Cardiac fibroblast (primary cell): ENCODE measurements at regions not wholly inside any gene's neighbourhood (a gene's known extent, or its start where the extent isn't known, plus 50 kb on each side); places are given as distances from the start of the nearest gene placed in this dataset.
"Not testable (repeated sequence)": the region's sequence is repeated elsewhere in the genome, so short reads cannot be mapped to it uniquely, and the experiment has no call there.

ENCODE experiments used
- DNase-seq, 2 donors: peaks; one replicate each; pipeline versions ENCODE4 v3.0.0 to v3.0.0-alpha.2; 2010; ENCODE audit warnings: low read depth in 2 of 2
- H3K4me3 ChIP-seq, 2 donors: replicated peaks in 1 of 2; 1 replicate in 1 of 2; 2 replicates in 1 of 2; pipeline ENCODE4 v1.5.1; 2011; ENCODE audit warnings: low read depth in 2 of 2, low read length in 2 of 2, mild to moderate bottlenecking in 2 of 2, moderate library complexity in 1 of 2
- TF ChIP-seq, protein P1 (sequence below): IDR thresholded peaks from one replicate; pipeline ENCODE4 v1.5.1; 2011; ENCODE audit warnings: low read depth, mild to moderate bottlenecking, low read length, inconsistent platforms

DNA sequence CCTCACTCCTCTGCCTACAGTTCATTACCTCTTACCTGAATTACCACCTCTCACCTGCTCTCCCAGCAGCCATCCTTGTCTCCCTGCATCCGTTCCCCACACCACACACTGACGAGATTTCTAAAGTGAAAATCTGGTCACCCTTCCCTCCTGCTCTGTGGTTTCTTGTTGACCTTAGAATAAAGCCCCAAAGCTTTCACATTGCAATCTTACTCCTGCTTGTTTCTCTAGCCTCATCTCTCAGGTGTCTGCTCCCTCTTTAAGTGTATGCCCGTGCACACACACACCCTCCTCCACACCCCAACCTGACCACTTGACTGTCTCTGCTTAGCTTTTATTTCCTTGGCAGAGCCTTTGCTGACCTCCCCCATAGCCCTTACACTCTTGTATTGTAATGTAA is 122.0 kb upstream of the SKOR2 start:
- TF ChIP-seq, protein P1, sequence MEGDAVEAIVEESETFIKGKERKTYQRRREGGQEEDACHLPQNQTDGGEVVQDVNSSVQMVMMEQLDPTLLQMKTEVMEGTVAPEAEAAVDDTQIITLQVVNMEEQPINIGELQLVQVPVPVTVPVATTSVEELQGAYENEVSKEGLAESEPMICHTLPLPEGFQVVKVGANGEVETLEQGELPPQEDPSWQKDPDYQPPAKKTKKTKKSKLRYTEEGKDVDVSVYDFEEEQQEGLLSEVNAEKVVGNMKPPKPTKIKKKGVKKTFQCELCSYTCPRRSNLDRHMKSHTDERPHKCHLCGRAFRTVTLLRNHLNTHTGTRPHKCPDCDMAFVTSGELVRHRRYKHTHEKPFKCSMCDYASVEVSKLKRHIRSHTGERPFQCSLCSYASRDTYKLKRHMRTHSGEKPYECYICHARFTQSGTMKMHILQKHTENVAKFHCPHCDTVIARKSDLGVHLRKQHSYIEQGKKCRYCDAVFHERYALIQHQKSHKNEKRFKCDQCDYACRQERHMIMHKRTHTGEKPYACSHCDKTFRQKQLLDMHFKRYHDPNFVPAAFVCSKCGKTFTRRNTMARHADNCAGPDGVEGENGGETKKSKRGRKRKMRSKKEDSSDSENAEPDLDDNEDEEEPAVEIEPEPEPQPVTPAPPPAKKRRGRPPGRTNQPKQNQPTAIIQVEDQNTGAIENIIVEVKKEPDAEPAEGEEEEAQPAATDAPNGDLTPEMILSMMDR: no peak
- DNase-seq: no peak
- H3K4me3 ChIP-seq: no peak overlapping the region

DNA sequence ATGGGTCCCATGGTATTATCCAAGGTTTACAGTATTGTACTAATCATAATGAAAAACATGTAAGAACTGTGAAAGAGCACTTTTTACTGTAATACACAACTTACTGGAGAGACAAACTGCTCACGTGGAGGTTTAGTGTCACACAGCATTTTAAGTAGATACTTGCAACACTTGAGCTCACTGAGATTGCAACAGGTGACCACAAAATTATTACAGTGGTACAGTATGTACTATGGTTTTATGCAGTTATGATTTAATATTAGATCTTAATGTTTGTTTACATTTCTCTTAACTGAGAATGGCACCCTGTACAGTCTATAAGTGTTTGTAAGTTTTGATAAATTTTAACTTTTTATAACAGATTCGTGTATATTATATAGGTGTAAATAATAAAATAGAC is 118.6 kb upstream of the SKOR2 start:
- TF ChIP-seq, protein P1: no peak
- no peak overlapping the region for H3K4me3 ChIP-seq
- DNase-seq: no peak

DNA sequence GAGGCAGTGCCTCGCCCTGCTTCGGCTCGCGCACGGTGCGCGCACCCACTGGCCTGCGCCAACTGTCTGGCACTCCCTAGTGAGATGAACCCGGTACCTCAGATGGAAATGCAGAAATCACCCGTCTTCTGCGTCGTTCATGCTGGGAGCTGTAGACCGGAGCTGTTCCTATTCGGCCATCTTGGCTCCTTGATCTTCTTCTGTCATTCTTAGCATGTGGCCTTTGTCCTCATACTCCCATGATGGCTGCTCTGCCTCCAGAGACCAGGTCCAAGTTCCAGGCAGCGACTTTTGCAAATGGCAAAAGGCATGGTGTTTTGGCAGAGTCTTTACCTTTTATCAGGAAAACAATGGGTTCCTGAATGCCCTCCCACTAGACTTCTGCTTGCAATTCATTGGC is 102.6 kb upstream of the SKOR2 start:
- H3K4me3 ChIP-seq, DNase-seq: not testable (repeated sequence)

DNA sequence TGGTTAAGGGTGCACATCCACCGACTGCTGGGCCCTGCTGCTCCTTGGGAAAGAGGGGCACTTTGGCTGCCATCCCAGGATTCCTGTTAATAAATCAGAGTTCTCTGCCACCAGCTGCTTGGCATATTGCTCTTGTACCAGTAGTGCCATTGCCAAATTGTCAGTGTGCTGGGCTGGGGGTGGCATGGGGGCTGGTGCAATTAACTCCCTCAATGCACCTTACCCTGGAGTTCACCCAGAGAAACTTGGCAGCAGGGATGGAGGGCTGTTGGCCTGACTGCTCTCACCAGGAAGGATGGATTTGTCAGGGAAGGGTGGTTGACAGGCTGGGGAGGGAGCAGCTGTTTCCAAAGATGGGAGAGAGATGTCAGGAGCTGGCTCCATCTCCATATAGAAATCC is 94.6 kb upstream of the SKOR2 start:
- TF ChIP-seq, protein P1: no peak
- DNase-seq: no peak
- H3K4me3 ChIP-seq: no peak overlapping the region

DNA sequence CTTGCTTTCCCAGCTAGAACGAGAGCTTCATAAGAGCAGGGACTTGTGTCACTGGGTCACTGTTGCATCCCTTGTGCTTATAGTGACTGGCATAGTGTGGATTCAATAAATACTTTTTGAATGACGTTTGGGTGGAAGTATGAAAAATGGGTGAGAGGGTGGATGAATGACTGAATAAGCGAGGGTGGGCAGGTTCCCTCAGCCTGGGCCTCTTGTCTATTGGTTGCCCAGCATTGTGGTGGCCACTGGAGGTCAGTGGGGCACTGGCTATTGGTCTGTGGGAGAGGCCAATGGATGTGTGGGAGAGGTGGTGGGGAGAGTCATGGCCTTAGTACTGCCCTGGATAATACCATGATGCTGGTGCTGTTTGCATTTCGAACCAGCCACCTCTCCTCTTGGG is 93.8 kb upstream of the SKOR2 start:
- H3K4me3 ChIP-seq: no peak overlapping the region
- TF ChIP-seq, protein P1: no peak
- DNase-seq: no peak

DNA sequence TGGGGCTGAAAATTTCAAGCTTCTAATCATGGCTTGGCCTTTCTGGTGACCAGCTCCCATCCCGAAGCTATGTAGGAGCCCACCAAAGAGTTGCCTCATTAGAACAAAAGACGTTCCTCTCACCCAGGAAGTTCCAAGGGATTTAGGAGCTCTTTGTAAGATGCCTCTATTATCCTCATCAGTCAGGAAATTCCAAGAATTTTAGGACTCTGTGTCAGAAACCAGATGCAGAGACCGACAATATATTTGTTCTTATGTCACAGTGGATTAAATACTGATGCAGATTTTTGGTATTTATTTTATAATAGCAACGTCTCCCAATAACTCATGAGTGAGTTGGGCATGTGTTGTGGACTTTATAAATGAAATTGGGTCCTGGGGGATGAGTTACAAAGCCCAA is 91.8 kb upstream of the SKOR2 start:
- no peak overlapping the region for H3K4me3 ChIP-seq
- peak in 1 of 2 donors; percentile 27 for DNase-seq
- TF ChIP-seq, protein P1: no peak

DNA sequence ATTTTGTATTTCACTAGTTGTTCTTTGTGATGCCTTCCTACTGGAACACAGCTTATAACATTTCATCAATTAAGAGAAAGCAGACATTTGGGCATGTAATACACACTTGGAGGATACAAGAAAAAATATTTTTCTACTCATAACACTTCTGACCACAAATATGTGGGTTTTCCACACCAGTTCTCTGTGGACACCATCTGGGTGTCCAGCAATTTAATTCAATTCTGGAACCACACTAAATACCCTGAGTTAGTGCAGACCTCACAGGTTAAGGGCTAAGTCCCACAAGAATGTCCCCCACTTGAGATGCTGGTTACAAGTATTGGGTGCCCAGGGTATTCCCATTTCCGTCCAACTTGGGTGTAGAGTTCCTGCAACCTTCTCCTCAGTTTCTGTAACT is 91.1 kb upstream of the SKOR2 start:
- no peak for DNase-seq
- H3K4me3 ChIP-seq: no peak overlapping the region
- TF ChIP-seq, protein P1: no peak
